ENCODE measurements at regions not wholly inside any gene's neighbourhood (a gene's known extent, or its start where the extent isn't known, plus 50 kb on each side); places are given as distances from the start of the nearest gene placed in this dataset.

DNA sequence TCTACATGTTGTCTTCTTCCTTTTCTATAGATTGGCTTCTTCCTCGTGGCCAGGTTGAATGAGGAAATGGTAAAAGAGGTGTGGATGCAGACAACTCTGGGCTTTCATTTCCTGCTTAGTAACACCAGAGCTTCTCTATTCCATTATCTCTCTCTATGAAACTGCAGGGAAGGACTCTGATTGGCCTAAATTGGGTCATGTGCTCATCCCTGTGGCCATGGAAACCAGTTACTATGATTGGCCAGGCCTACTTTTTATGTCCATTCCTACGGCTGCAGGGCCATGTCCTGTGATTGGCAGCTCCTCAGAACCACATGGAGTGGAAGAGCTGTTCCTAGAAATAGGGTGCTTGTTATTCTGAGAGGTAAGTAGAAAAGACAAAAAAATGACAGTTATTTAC lies 486.9 kb upstream of the ADAMTS9 start:
- ChIA-PET RAD21 (ENCODE audit: low non-redundant PET in 1 of 2, low total read pairs in 2 of 2, uncharacterized antibody in 2 of 2, unreplicated experiment in 2 of 2) (no interaction called here), CTCF (no interaction called here), POLR2A (no interaction called here)
- Histone ChIP-seq H3K36me3 (ENCODE audit: control insufficient read depth in 1 of 2, insufficient read depth in 2 of 2, low read length in 2 of 2) (no peaks in the 10 kb centered on the region), H3K4me3 (replicated peaks in 1 of 2; ENCODE audit: low read depth in 1 of 2, low read length in 2 of 2) (no peak overlapping the region), H4K20me1 (ENCODE audit: insufficient read depth) (no peaks in the 10 kb centered on the region), H3K9ac (ENCODE audit: low read length) (no peak overlapping the region), H3K79me2 (ENCODE audit: insufficient read depth, low read length) (no peaks in the 10 kb centered on the region), H3K4me2 (ENCODE audit: low read length) (no peak overlapping the region), H3K4me1 (ENCODE audit: control insufficient read depth in 1 of 2, insufficient read depth in 2 of 2, low read length in 2 of 2) (no peaks in the 10 kb centered on the region), H3K9me2 (ENCODE audit: insufficient read depth) (no peaks in the 10 kb centered on the region), H2AFZ (ENCODE audit: low read depth, low read length, poor library complexity, severe bottlenecking) (no peak overlapping the region), H3K9me3 (ENCODE audit: control insufficient read depth in 1 of 2, insufficient read depth in 1 of 2, low read depth in 1 of 2, low read length in 2 of 2) (no peaks in the 10 kb centered on the region), H3K27me3 (ENCODE audit: insufficient read depth, low read length) (peaks cover 5% of the 10 kb centered on the region), H3K27ac (ENCODE audit: low read depth, low read length) (no peak overlapping the region)
- TF ChIP-seq, protein P1, sequence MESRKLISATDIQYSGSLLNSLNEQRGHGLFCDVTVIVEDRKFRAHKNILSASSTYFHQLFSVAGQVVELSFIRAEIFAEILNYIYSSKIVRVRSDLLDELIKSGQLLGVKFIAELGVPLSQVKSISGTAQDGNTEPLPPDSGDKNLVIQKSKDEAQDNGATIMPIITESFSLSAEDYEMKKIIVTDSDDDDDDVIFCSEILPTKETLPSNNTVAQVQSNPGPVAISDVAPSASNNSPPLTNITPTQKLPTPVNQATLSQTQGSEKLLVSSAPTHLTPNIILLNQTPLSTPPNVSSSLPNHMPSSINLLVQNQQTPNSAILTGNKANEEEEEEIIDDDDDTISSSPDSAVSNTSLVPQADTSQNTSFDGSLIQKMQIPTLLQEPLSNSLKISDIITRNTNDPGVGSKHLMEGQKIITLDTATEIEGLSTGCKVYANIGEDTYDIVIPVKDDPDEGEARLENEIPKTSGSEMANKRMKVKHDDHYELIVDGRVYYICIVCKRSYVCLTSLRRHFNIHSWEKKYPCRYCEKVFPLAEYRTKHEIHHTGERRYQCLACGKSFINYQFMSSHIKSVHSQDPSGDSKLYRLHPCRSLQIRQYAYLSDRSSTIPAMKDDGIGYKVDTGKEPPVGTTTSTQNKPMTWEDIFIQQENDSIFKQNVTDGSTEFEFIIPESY (IDR thresholded peaks at IDR 0.05; ENCODE audit: extremely low read depth, insufficient replicate concordance, low read length), result no peak
- TF ChIP-seq JUND (IDR thresholded peaks at IDR 0.05), result no peak
- TF ChIP-seq RAD21 (IDR thresholded peaks at IDR 0.05; ENCODE audit: low read depth), result no peak
- TF ChIP-seq TCF7L2 (IDR thresholded peaks at IDR 0.05; ENCODE audit: borderline replicate concordance, extremely low read depth, insufficient read depth, insufficient read length), result no peak
- intact Hi-C loops (cut with micrococcal nuclease), result loop anchor here (5.0 kb wide), 1 partner anchor 642 kb away; no protein-coding TSS in a partner anchor
- no peak for DNase-seq (ENCODE audit: low read depth, low spot score)
- no TSS peak for BruUV-seq (replicated peaks)
- no peak for ATAC-seq

DNA sequence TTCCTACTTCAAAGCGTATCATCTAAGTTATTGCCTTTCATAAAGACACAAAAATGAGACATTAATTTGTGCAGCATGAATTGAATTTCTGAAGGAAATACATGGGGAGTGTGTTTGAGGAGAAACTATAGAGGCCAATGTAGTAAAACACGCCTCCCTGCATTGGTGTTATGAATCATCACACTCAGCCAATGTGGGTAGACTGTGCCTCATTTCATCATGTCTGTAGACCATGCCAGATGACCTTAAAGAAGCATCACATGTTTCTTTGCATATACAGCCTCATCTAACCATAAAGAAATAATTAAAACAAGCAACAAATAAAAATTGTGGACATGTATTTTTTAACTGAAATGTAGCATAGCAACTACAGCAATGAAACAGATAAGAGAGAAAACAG lies 486.0 kb upstream of the ADAMTS9 start:
- Histone ChIP-seq H3K4me1 (ENCODE audit: control insufficient read depth in 1 of 2, insufficient read depth in 2 of 2, low read length in 2 of 2) (no peaks in the 10 kb centered on the region), H4K20me1 (ENCODE audit: insufficient read depth) (no peaks in the 10 kb centered on the region), H3K9me2 (ENCODE audit: insufficient read depth) (no peaks in the 10 kb centered on the region), H3K4me2 (ENCODE audit: low read length) (no peak overlapping the region), H3K9me3 (ENCODE audit: control insufficient read depth in 1 of 2, insufficient read depth in 1 of 2, low read depth in 1 of 2, low read length in 2 of 2) (no peaks in the 10 kb centered on the region), H3K27ac (ENCODE audit: low read depth, low read length) (no peak overlapping the region), H2AFZ (ENCODE audit: low read depth, low read length, poor library complexity, severe bottlenecking) (no peak overlapping the region), H3K4me3 (replicated peaks in 1 of 2; ENCODE audit: low read depth in 1 of 2, low read length in 2 of 2) (no peak overlapping the region), H3K79me2 (ENCODE audit: insufficient read depth, low read length) (no peaks in the 10 kb centered on the region), H3K36me3 (ENCODE audit: control insufficient read depth in 1 of 2, insufficient read depth in 2 of 2, low read length in 2 of 2) (no peaks in the 10 kb centered on the region), H3K9ac (ENCODE audit: low read length) (no peak overlapping the region), H3K27me3 (ENCODE audit: insufficient read depth, low read length) (peaks cover 5% of the 10 kb centered on the region)
- ATAC-seq, result no peak
- ChIA-PET RAD21 (ENCODE audit: low non-redundant PET in 1 of 2, low total read pairs in 2 of 2, uncharacterized antibody in 2 of 2, unreplicated experiment in 2 of 2) (no interaction called here), POLR2A (no interaction called here), CTCF (no interaction called here)
- BruUV-seq (replicated peaks), result no TSS peak
- intact Hi-C loops (cut with micrococcal nuclease), result loop anchor here (5.0 kb wide), 1 partner anchor 642 kb away; no protein-coding TSS in a partner anchor
- DNase-seq (ENCODE audit: low read depth, low spot score), result no peak
- TF ChIP-seq JUND (IDR thresholded peaks at IDR 0.05) (no peak), POLR2AphosphoS5 (IDR thresholded peaks at IDR 0.05; ENCODE audit: low read depth, low read length) (no peak), EGR1 (IDR thresholded peaks at IDR 0.05; ENCODE audit: low read depth) (no peak), FOSL1 (IDR thresholded peaks at IDR 0.05; ENCODE audit: low read depth) (no peak), YY1 (IDR thresholded peaks at IDR 0.05; ENCODE audit: extremely low read depth, insufficient replicate concordance, low read depth, low read length) (no peak), ELF1 (IDR thresholded peaks at IDR 0.05; ENCODE audit: borderline replicate concordance, low read depth) (no peak), SP1 (IDR thresholded peaks at IDR 0.05; ENCODE audit: low read depth) (no peak), CBX3 (IDR thresholded peaks at IDR 0.05; ENCODE audit: low read depth) (no peak), ZNF274 (IDR thresholded peaks at IDR 0.05; ENCODE audit: low read depth, low read length) (no peak), ZFX (IDR thresholded peaks at IDR 0.05) (no peak), SIN3A (IDR thresholded peaks at IDR 0.05; ENCODE audit: low read depth) (no peak)
- TF ChIP-seq, protein P2, sequence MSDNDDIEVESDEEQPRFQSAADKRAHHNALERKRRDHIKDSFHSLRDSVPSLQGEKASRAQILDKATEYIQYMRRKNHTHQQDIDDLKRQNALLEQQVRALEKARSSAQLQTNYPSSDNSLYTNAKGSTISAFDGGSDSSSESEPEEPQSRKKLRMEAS (IDR thresholded peaks at IDR 0.05), result no peak
- TF ChIP-seq, protein P3, sequence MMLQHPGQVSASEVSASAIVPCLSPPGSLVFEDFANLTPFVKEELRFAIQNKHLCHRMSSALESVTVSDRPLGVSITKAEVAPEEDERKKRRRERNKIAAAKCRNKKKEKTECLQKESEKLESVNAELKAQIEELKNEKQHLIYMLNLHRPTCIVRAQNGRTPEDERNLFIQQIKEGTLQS (IDR thresholded peaks at IDR 0.05), result no peak
- TF ChIP-seq, protein P4, sequence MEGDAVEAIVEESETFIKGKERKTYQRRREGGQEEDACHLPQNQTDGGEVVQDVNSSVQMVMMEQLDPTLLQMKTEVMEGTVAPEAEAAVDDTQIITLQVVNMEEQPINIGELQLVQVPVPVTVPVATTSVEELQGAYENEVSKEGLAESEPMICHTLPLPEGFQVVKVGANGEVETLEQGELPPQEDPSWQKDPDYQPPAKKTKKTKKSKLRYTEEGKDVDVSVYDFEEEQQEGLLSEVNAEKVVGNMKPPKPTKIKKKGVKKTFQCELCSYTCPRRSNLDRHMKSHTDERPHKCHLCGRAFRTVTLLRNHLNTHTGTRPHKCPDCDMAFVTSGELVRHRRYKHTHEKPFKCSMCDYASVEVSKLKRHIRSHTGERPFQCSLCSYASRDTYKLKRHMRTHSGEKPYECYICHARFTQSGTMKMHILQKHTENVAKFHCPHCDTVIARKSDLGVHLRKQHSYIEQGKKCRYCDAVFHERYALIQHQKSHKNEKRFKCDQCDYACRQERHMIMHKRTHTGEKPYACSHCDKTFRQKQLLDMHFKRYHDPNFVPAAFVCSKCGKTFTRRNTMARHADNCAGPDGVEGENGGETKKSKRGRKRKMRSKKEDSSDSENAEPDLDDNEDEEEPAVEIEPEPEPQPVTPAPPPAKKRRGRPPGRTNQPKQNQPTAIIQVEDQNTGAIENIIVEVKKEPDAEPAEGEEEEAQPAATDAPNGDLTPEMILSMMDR (IDR thresholded peaks at IDR 0.05 in 2 of 3, conservative IDR thresholded peaks at IDR 0.05 in 1 of 3; ENCODE audit: borderline replicate concordance in 1 of 3, insufficient read depth in 1 of 3, low read depth in 2 of 3, low read length in 2 of 3), result no peak
